Loucy (cell line): ENCODE measurements at regions not wholly inside any gene's neighbourhood (a gene's known extent, or its start where the extent isn't known, plus 50 kb on each side); places are given as distances from the start of the nearest gene placed in this dataset.
"Not testable (repeated sequence)": the region's sequence is repeated elsewhere in the genome, so short reads cannot be mapped to it uniquely, and the experiment has no call there.

Source experiments
- H2AFZ ChIP-seq: fragments of 200-600 bp; sonication (generic); 2 replicates; pipeline ENCODE4 v1.6.0; 2016; ENCODE audit warnings: antibody characterized with exemption, mild to moderate bottlenecking, low read length, moderate library complexity
- H3F3A ChIP-seq: fragments of 200-600 bp; 2 replicates; pipeline ENCODE4 v1.6.0; 2016; ENCODE audit warnings: antibody characterized with exemption, low read depth, mild to moderate bottlenecking
- H3K27me3 ChIP-seq: fragments of 200-600 bp; sonication (generic); 2 replicates; pipeline ENCODE4 v1.6.1; 2014; ENCODE audit warnings: low read length, mild to moderate bottlenecking; ENCODE audit not compliant: insufficient read depth, poor library complexity, severe bottlenecking
- H3K36me3 ChIP-seq: fragments of 200-600 bp; sonication (generic); 2 replicates; pipeline ENCODE4 v1.6.1; 2016; ENCODE audit warnings: low read length; ENCODE audit not compliant: insufficient read depth
- H3K4me1 ChIP-seq: fragments of 200-600 bp; sonication (generic); 2 replicates; pipeline ENCODE4 v1.5.1; 2014; ENCODE audit warnings: low read length, mild to moderate bottlenecking; ENCODE audit not compliant: insufficient read depth, poor library complexity, severe bottlenecking
- H3K4me2 ChIP-seq: fragments of 200-600 bp; sonication (generic); 2 replicates; pipeline ENCODE4 v1.6.0; 2014; ENCODE audit warnings: antibody characterized with exemption, low read length, low read depth, mild to moderate bottlenecking; ENCODE audit not compliant: poor library complexity, severe bottlenecking
- H3K4me3 ChIP-seq: fragments of 200-600 bp; sonication (generic); 2 replicates; pipeline ENCODE4 v1.5.1; 2014; ENCODE audit warnings: low read length, mild to moderate bottlenecking, mixed read lengths; ENCODE audit not compliant: poor library complexity, severe bottlenecking
- H3K79me2 ChIP-seq: fragments of 200-600 bp; sonication (generic); 2 replicates; pipeline ENCODE4 v1.6.1; 2014; ENCODE audit warnings: low read length; ENCODE audit not compliant: insufficient read depth
- H3K9ac ChIP-seq: fragments of 200-600 bp; sonication (generic); 2 replicates; pipeline ENCODE4 v1.6.0; 2014; ENCODE audit warnings: mild to moderate bottlenecking, low read depth, low read length, moderate library complexity; ENCODE audit not compliant: poor library complexity, severe bottlenecking
- H3K9me2 ChIP-seq: fragments of 200-600 bp; sonication (generic); replicated peaks from 2 replicates; pipeline ENCODE4 v1.6.1; 2016; ENCODE audit warnings: low read depth, low read length, mixed read lengths
- H3K9me3 ChIP-seq: fragments of 200-600 bp; sonication (generic); 2 replicates; pipeline ENCODE4 v1.6.1; 2014; ENCODE audit warnings: mild to moderate bottlenecking, antibody characterized with exemption, low read length, low read depth; ENCODE audit not compliant: insufficient read depth
- H4K20me1 ChIP-seq: fragments of 200-600 bp; sonication (generic); 2 replicates; pipeline ENCODE4 v1.6.0; 2014; ENCODE audit warnings: antibody characterized with exemption, low read length, mild to moderate bottlenecking; ENCODE audit not compliant: insufficient read depth, poor library complexity, severe bottlenecking
- CTCF ChIP-seq: fragments of 200-600 bp; sonication (generic); conservative IDR thresholded peaks from 2 replicates; pipeline ENCODE4 v1.5.1; 2014; ENCODE audit warnings: mild to moderate bottlenecking, antibody characterized with exemption, low read length
- EZH2phosphoT487 ChIP-seq: fragments of 200-600 bp; IDR thresholded peaks from 2 replicates; pipeline ENCODE4 v1.6.1; 2018; ENCODE audit warnings: antibody characterized with exemption, mild to moderate bottlenecking, moderate library complexity, borderline replicate concordance

- not testable (repeated sequence) for H3K4me1 ChIP-seq, H3K9ac ChIP-seq, H3K36me3 ChIP-seq, H4K20me1 ChIP-seq, H3K4me2 ChIP-seq, H2AFZ ChIP-seq, H3K9me3 ChIP-seq, H3K4me3 ChIP-seq, H3F3A ChIP-seq, H3K9me2 ChIP-seq, H3K79me2 ChIP-seq, H3K27me3 ChIP-seq
Observed at GRCh38 chr15:75792236-75792635, 51.0 kb upstream of the UBE2Q2 start.

GRCh38 chr15:75791337-75791713, 51.9 kb upstream of the UBE2Q2 start:
- Histone ChIP-seq H3K4me1 (no peaks in the 10 kb centered on the region), H3K4me2 (no peak overlapping the region), H3K9me2 (no peaks in the 10 kb centered on the region), H3K9me3 (no peaks in the 10 kb centered on the region), H3F3A (no peaks in the 10 kb centered on the region), H3K27me3 (no peaks in the 10 kb centered on the region), H3K9ac (no peak overlapping the region), H2AFZ (no peak overlapping the region), H3K79me2 (no peaks in the 10 kb centered on the region), H4K20me1 (no peaks in the 10 kb centered on the region), H3K36me3 (no peaks in the 10 kb centered on the region), H3K4me3 (no peak overlapping the region)
- TF ChIP-seq CTCF: no peak

GRCh38 chr15:75790631-75791336, 52.5 kb upstream of the UBE2Q2 start:
- Histone ChIP-seq H3K9me3 (no peaks in the 10 kb centered on the region), H3K36me3 (no peaks in the 10 kb centered on the region), H3K9me2 (no peaks in the 10 kb centered on the region), H3K4me3 (no peak overlapping the region), H3K4me1 (no peaks in the 10 kb centered on the region), H3K4me2 (no peak overlapping the region), H3K27me3 (no peaks in the 10 kb centered on the region), H4K20me1 (no peaks in the 10 kb centered on the region), H3K79me2 (no peaks in the 10 kb centered on the region), H2AFZ (no peak overlapping the region), H3F3A (no peaks in the 10 kb centered on the region), H3K9ac (no peak overlapping the region)
- TF ChIP-seq CTCF: no peak
- no peak for TF ChIP-seq EZH2phosphoT487

GRCh38 chr15:75786575-75786947, 56.7 kb upstream of the UBE2Q2 start:
- TF ChIP-seq CTCF (no peak), EZH2phosphoT487 (no peak)
- no peak overlapping the region for H3K9ac ChIP-seq
- no peaks in the 10 kb centered on the region for H3F3A ChIP-seq
- H2AFZ ChIP-seq: no peak overlapping the region
- no peaks in the 10 kb centered on the region for H3K4me1 ChIP-seq
- H3K4me3 ChIP-seq: no peak overlapping the region
- H3K36me3 ChIP-seq: no peaks in the 10 kb centered on the region
- H3K79me2 ChIP-seq: no peaks in the 10 kb centered on the region
- no peaks in the 10 kb centered on the region for H3K9me3 ChIP-seq
- no peaks in the 10 kb centered on the region for H3K9me2 ChIP-seq
- no peaks in the 10 kb centered on the region for H3K27me3 ChIP-seq
- H3K4me2 ChIP-seq: no peak overlapping the region
- no peaks in the 10 kb centered on the region for H4K20me1 ChIP-seq
